ENCODE measurements at regions not wholly inside any gene's neighbourhood (a gene's known extent, or its start where the extent isn't known, plus 50 kb on each side); places are given as distances from the start of the nearest gene placed in this dataset.
"Not testable (repeated sequence)": the region's sequence is repeated elsewhere in the genome, so short reads cannot be mapped to it uniquely, and the experiment has no call there.

DNA sequence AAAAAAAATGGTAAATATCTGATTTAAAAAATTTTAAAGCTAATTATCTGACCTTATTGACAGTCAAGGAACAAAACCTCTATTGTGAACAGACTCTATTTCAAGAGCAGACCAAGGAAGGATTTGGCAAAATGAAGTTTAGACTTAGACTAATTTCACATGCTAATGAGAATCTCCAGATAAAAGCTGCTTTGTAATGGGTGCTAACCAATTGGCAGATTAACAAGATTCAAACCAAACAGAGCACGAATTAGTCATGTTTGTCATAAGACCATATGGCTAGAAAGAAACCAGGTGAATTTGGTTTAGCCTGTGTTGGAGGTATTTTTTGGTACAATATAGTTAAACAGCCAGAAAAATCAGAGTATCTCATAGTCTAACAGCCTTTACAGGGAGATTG lies 429.1 kb upstream of the NFE2L3 start:
- no peak for DNase-seq

- DNase-seq, result no peak
These were observed 426.5 kb upstream of the NFE2L3 start for GRCh38 chr7:25725451-25725850.

GRCh38 chr7:25726170-25726780 lies 425.7 kb upstream of the NFE2L3 start:
- DNase-seq, result no peak

GRCh38 chr7:25726781-25727311 lies 425.2 kb upstream of the NFE2L3 start:
- DNase-seq, result no peak

- DNase-seq, result no peak
These were observed 424.6 kb upstream of the NFE2L3 start for GRCh38 chr7:25727446-25727845.

- no peak for DNase-seq
These were observed 424.1 kb upstream of the NFE2L3 start for GRCh38 chr7:25727876-25728275.

DNA sequence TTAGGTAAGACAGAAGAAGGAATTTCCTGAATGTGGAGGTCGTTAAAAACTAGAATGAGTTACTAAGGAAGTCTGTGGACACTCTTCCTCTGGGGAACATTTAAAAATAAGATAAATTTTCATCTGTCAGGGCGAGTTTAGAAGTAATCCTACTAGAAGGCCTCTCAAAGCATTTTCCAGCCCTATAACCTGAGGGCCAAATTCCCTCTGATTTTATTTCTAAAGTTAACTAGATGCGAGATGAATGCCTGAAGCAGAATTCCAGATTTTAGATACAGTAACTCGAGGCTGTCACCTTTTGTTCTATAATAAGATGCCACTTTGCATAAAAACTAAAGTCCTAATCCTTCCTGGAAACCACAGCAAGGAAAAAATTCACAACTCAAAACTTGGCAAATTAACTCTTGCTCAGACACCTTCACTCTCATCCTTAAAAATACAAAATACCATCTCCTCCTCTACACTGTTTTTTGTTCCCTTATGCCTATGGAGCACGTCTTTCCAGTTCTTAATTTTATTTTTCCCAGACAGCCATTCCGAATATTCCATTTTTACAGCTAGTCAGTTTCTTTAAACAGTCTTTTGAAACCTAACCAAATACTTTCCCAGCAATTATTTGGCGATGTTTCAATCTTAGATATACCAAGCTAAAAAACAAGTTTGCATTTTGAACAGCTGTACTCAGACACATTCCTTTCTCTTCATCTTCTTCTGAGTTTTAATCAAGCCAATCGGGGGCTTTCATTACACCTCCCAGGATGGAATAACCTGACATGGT lies 420.7 kb upstream of the NFE2L3 start:
- DNase-seq, result no peak

GRCh38 chr7:25731846-25732245 lies 420.2 kb upstream of the NFE2L3 start:
- DNase-seq, result no peak

- no peak for DNase-seq
These were observed 419.2 kb upstream of the NFE2L3 start for GRCh38 chr7:25732766-25733217.

DNA sequence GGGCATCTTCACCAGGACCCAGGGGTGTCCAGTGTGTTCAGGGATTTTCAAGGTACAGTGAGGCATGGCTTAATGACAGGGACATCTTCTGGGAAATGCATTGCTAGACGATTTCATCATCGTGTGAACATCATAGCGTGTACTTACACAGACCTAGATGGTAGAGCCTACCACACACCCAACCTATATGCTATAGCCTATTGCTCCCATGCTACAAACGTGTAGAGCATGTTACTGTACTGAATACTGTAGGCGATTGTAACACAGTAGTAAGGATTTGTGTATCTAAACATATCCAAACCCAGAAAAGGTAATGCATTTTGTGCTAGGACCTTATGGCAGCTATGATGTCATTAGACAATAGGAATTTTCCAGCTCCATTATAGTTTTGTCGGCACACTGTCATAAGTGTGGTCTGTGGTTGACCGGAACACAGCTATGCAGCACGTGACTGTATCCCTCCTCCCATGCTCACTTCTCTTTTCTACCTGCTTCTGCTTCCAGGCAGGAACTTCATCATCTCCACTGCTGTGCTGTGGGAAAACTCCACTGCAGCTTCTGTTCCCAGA lies 416.2 kb upstream of the NFE2L3 start:
- no peak for DNase-seq

DNA sequence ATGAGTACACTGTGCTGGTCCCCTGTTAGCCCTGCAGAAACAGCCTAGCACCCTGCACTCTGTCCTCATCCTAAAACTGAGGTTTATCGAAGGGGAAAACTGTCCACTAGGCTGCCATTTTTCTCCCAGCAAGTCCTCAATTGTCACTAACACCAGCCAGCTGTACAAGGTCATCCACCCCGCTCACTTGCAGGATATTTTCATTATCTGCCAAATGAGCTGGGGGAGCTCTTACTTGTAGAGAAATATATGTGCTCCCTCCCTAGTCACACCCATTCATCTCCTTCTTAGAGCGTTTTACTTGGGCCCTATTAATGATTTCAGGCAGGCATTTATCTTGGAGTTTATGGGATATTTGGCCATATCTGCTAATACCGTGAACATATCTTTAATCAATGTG lies 413.5 kb upstream of the NFE2L3 start:
- DNase-seq, result no peak

GRCh38 chr7:25739143-25739542 lies 412.9 kb upstream of the NFE2L3 start:
- DNase-seq, result no peak

GRCh38 chr7:25742316-25742715 lies 409.7 kb upstream of the NFE2L3 start:
- no peak for DNase-seq

DNA sequence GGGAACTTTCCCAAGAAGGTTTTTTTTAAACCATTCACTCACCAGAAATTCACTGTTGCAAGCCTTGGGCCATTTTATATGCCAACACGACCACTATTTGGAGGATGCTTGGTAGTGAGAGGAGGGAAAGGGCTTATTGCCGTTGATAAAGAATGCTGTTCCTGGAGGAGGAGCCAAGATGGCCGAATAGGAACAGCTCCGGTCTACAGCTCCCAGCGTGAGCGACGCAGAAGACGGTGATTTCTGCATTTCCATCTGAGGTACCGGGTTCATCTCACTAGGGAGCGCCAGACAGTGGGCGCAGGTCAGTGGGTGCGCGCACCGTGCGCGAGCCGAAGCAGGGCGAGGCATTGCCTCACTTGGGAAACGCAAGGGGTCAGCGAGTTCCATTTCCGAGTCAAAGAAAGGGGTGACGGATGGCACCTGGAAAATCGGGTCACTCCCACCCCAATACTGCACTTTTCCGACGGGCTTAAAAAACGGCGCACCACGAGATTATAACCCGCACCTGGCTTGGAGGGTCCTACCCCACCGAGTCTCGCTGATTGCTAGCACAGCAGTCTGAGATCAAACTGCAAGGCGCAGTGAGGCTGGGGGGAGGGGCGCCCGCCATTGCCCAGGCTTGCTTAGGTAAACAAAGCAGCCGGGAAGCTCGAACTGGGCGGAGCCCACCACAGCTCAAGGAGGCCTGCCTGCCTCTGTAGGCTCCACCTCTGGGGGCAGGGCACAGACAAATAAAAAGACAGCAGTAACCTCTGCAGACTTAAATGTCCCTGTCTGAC lies 408.1 kb upstream of the NFE2L3 start:
- DNase-seq, result not testable (repeated sequence)

DNA sequence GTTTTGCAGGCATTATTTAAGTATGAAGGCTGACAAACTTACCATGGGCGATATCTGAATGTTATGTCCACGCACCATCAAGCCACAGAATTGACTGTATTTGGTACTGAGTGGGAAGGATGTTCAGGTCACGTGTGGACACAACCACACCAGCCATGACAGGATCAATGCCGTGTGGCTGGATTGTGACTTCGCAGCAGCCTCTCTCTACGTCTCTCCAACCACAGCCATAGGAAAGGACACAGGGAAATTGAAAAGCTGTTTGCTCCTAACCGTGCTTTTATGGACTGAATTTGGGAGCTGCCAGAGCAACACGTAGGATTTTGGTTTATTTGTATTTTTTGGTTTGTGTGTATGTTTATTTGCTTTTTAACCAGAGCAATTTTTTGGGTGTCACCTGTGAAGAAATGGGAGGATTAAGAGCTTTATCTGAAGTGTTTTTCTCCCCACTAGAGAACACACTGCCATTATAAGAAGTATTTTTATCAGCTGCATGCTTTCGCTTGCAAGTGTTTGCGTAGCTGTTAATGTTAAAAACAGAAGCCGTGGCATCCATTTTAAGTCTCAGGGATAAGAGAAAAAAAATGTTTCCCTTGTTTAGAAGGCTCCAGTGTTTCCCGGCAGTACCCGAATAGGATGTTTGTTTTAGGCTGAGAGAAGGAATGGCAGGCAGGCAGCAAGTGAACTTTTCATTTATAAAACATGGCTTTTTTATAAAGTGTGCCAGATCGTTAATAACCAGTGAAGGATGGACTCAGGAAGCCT lies 401.1 kb upstream of the NFE2L3 start:
- no peak for DNase-seq

DNA sequence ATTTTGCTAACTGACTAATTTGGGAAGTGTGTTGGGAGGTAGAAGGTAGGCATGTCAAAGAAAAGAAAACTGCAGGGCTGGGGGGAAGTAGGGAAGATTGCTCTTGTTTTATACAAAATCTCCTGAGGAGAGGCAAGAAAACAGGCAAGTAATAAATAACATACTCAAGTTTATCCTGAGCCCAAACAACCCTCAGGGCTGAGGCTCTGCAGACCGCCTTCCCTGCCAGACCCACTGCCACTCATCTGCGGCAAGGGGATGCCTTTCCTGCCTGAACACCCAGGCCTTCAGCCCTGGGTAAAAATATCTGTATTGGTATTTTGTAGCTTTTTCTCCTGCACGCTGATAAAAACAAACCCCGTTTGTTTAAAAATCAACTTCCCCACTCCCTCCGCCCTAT lies 399.8 kb upstream of the NFE2L3 start:
- DNase-seq, result no peak

DNA sequence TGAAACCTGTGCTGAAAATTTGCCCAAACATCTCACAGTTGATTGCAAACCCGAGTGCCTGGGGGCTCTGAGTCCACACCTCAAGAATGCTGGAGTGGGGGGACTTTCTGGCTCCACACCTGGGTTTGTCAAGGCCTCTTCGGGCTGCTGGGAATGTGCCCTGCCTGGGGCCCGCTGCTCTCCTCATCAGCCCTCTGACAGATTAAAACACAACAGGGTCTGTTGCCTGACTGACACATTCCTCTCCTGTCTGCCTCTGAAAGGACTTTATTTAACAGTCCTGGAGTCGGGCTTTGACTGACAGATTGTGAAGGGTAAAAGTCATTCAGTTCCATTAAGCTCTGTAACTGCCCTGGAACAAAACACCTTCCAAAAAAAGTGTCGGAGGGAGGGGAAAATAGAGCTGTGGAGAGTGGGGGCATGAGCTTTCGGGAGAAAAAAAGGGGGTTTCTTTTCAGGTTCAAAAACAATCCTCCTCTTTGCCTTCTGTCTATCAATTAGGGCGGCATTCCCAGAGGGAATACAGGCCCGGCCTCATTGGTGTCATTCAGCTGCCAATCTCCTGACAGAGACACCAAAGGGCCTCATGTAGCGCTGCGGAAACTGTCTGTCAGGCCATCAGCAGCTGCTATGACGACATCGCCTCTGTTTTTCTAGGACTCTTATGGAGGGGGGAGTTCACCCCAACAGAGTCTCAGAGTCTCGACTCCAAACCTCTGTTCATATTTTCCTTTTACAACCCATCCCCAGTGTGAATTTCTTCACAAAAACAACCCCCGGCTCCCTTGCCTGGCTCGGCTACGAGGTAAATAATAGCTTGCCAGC lies 398.8 kb upstream of the NFE2L3 start:
- DNase-seq, result no peak

GRCh38 chr7:25753837-25754236 lies 398.2 kb upstream of the NFE2L3 start:
- DNase-seq, result no peak

DNA sequence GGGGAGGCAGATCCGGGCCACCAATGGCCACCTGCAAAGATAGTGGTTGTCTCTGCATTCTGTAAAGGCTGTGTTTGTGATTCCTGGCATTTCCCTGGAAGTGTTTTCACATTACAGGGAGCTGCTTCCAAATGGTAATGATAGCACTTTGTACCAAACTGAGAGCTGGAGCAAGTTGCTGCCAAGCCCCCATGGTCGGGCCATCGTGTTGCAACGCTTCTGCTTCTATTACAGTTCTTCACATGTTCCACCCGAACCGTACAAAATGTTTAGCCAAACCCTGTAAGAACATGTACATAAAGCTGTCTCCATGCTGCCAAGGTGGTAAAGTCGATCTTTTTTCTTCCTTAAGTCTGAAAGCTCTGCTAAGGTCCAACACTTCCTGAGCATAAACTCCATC lies 397.7 kb upstream of the NFE2L3 start:
- DNase-seq, result no peak

- DNase-seq, result no peak
These were observed 397.2 kb upstream of the NFE2L3 start for GRCh38 chr7:25754751-25755150.

- no peak for DNase-seq
These were observed 395.4 kb upstream of the NFE2L3 start for GRCh38 chr7:25756601-25757000.
